GM12872 (cell line): ENCODE measurements at regions not wholly inside any gene's neighbourhood (a gene's known extent, or its start where the extent isn't known, plus 50 kb on each side); places are given as distances from the start of the nearest gene placed in this dataset.

Source experiments
- TF ChIP-seq, protein P1 (sequence below): IDR thresholded peaks from 3 replicates; pipeline ENCODE4 v1.5.1; 2011; ENCODE audit warnings: low read depth, mild to moderate bottlenecking, low read length, moderate library complexity; ENCODE audit not compliant: insufficient read depth

DNA sequence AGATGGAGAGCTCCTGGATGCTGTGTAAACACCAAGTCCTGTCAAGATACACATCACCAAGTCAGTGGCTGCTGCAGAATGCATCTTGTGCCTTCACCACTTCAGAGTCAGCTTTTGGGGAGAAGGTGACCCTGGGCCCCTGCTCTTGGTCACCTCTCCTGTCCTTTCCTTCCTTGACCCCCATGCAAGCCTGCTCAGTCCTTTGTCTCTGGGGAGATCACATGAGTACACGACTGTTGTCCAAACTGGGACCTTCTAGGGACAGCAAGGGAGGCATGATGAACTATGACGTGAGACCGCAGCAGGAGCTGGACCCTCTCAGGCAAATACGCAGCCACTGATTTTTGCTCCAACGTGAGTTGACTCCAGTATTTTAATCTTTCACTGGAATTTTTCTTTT lies 706.9 kb upstream of the ID2 start:
- TF ChIP-seq, protein P1, sequence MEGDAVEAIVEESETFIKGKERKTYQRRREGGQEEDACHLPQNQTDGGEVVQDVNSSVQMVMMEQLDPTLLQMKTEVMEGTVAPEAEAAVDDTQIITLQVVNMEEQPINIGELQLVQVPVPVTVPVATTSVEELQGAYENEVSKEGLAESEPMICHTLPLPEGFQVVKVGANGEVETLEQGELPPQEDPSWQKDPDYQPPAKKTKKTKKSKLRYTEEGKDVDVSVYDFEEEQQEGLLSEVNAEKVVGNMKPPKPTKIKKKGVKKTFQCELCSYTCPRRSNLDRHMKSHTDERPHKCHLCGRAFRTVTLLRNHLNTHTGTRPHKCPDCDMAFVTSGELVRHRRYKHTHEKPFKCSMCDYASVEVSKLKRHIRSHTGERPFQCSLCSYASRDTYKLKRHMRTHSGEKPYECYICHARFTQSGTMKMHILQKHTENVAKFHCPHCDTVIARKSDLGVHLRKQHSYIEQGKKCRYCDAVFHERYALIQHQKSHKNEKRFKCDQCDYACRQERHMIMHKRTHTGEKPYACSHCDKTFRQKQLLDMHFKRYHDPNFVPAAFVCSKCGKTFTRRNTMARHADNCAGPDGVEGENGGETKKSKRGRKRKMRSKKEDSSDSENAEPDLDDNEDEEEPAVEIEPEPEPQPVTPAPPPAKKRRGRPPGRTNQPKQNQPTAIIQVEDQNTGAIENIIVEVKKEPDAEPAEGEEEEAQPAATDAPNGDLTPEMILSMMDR = no peak

DNA sequence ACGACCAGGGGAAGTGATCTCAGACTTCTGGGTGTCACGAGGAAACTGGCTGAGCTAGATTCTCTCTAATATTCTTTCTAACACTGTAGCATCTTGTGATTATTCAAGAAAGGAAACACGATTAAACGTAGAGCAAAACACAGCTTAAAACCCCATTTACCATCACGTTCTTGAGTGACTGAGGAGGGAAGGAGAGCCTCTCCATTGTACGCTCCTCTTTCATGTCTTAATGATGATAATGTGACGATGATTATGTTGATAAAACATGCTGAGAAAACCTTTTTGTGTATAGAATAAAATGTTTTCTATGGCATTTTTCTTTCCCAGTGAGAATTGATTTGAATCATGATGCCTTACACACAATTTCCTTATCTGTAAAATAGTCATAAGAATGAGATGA lies 705.6 kb upstream of the ID2 start:
- TF ChIP-seq, protein P1 = no peak

DNA sequence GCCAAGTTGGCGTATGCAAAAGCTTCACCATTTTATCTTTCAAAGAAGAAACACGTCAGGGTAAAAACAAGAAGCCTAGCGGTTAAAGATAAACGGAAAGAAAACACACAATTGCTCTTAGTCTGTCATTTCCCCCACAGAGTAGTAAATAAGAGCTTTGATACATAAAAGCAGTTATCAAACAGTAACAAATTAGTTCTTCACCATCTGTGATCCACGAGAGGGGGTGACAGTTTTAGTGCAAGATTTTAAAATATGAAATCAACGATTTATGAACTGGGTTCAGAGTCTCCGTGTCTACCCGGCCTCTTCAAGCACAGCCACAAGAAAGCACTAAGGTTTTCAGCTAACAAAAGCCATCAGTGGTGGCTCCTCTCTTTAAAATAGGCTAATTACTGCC lies 703.9 kb upstream of the ID2 start:
- TF ChIP-seq, protein P1 = no peak

DNA sequence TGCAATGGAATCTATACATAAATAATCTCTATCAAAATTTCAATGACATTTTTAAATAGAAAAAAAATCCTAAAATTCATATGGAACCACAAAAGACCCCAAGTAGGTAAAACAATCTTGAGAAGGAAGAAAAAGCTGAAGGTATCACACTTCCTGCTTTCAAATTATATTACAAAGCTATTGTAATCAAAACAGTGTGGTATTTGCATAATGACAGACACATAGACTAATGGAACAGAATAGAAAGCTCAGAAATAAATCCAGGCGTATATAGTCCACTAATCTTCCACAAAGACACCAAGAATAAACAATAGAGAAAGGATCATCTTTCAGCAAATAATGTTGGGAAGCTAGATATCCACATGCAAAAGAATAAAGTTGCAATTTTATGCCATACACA lies 699.8 kb upstream of the ID2 start:
- TF ChIP-seq, protein P1 = no peak

DNA sequence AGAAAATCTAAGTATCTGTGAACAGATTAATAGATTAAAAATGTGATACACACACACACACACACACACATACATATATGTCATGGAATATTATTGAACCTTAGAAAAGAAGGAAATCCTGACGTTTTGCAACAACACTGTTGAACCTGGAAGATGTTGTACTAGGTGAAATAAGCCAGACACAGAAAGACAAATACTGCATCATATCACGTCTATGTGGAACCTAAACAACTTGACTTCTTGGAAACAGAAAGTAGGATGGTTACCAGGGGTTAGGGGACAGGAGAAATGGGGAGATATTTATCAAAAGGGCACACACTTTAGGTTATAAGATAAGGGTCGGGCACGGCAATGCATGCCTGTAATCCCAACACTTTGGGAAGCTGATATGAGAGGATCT lies 698.4 kb upstream of the ID2 start:
- TF ChIP-seq, protein P1 = no peak

DNA sequence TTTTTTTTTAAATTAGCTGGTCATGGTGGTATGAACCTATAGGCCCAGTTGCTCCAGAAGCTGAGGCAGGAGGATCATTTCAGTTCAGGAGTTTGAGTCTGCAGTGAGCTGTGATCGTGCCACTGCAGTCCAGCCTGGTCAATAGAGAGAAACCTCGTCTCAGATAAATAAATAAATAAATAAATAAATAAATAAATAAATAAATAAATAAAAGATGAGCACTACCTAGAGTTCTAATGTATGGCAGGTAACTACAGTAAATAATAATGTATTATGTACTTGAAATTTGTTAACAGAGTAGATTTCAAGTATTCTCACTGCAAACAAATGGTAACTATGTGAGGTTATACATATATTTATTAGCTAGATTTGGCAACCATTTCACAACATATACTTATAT lies 697.9 kb upstream of the ID2 start:
- TF ChIP-seq, protein P1 = no peak

DNA sequence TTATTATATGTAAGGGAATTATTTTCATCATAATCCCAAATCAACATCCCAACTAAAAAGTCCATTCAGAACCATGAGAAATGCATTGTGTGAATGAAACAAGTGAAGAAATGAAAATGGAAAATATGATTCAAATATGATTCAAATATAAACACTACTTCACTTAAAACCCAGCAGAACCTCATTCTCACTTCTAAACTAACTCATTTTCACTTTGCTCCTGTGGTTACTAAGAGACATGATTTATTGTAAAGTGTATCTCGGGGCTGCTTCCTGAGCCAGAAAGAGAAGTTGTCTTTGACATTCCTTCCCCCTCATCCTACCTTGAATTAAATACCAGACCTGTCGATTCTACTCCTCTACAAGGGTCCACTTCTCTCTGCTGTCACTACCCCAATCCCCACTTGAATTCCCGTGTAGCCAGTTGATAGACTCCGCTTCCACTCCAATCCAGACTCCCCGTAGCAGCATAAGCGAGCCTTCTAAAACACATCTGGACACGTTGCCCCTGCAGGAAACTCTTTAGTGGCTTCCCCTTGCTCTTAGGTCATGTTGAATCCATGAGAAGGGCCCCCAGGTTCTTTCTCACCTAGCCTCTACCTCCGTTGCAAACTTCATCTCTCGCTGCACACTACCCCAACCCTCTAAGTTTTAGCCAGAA lies 697.0 kb upstream of the ID2 start:
- TF ChIP-seq, protein P1 = no peak
